Keratinocyte (primary cell): ENCODE measurements at regions not wholly inside any gene's neighbourhood (a gene's known extent, or its start where the extent isn't known, plus 50 kb on each side); places are given as distances from the start of the nearest gene placed in this dataset.

Experiments used
- DNase-seq: peaks from one replicate; pipeline ENCODE4 v3.0.0-alpha.2; 2011; ENCODE audit warnings: low read depth, missing footprints, low spot score
- FAIRE-seq: peaks from 2 replicates; lab custom pipeline; 2011; peaks lifted over from hg19 to GRCh38; lab: Jason Lieb, UNC
- H2AFZ ChIP-seq: 2 replicates; pipeline ENCODE4 v1.6.0; 2012; ENCODE audit warnings: low read length, control low read depth, inconsistent platforms; ENCODE audit not compliant: control insufficient read depth
- H3K27ac ChIP-seq: 2 replicates; pipeline ENCODE4 v1.5.1; 2011; ENCODE audit warnings: low read length; ENCODE audit not compliant: control insufficient read depth, insufficient read depth
- H3K27me3 ChIP-seq: 3 replicates; pipeline ENCODE4 v1.6.0; 2011; ENCODE audit warnings: low read length; ENCODE audit not compliant: control insufficient read depth, insufficient read depth; ENCODE audit errors: extremely low read depth
- H3K36me3 ChIP-seq, 2 experiments: 2 replicates in 1 of 2; 3 replicates in 1 of 2; pipeline ENCODE4 v1.5.1; 2011; ENCODE audit warnings: low read length in 2 of 2, mild to moderate bottlenecking in 1 of 2; ENCODE audit not compliant: control insufficient read depth in 2 of 2, insufficient read depth in 2 of 2; ENCODE audit errors: extremely low read depth in 1 of 2
- H3K4me1 ChIP-seq: 3 replicates; pipeline ENCODE4 v1.5.1; 2011; ENCODE audit warnings: low read length; ENCODE audit not compliant: control insufficient read depth, insufficient read depth; ENCODE audit errors: extremely low read depth
- H3K4me2 ChIP-seq: 3 replicates; pipeline ENCODE4 v1.6.0; 2011; ENCODE audit warnings: low read depth, low read length; ENCODE audit not compliant: control insufficient read depth, insufficient read depth; ENCODE audit errors: extremely low read depth
- H3K4me3 ChIP-seq, 3 experiments: fragments of 200-600 bp in 1 of 3; sonication (generic) in 1 of 3; 2 replicates in 2 of 3; 3 replicates in 1 of 3; pipeline ENCODE4 v1.5.1; 2011 to 2016; ENCODE audit warnings: low read length in 3 of 3, mild to moderate bottlenecking in 3 of 3, control low read depth in 2 of 3, inconsistent platforms in 1 of 3, low read depth in 1 of 3, mixed read lengths in 1 of 3, mixed run types in 1 of 3, moderate library complexity in 1 of 3; ENCODE audit not compliant: control insufficient read depth in 2 of 3, insufficient read depth in 2 of 3; ENCODE audit errors: extremely low read depth in 1 of 3
- H3K79me2 ChIP-seq: 2 replicates; pipeline ENCODE4 v1.6.0; 2012; ENCODE audit warnings: low read length; ENCODE audit not compliant: control insufficient read depth, insufficient read depth
- H3K9ac ChIP-seq: 3 replicates; pipeline ENCODE4 v1.6.0; 2011; ENCODE audit warnings: low read length; ENCODE audit not compliant: control insufficient read depth, insufficient read depth; ENCODE audit errors: extremely low read depth
- H3K9me1 ChIP-seq: 3 replicates; pipeline ENCODE4 v1.6.0; 2011; ENCODE audit warnings: low read length; ENCODE audit not compliant: control insufficient read depth, insufficient read depth; ENCODE audit errors: extremely low read depth
- H3K9me3 ChIP-seq: 2 replicates; pipeline ENCODE4 v1.5.1; 2012; ENCODE audit warnings: low read depth, low read length; ENCODE audit not compliant: control insufficient read depth
- H4K20me1 ChIP-seq: 3 replicates; pipeline ENCODE4 v1.6.0; 2011; ENCODE audit warnings: low read length; ENCODE audit not compliant: control insufficient read depth, insufficient read depth; ENCODE audit errors: extremely low read depth
- EZH2 ChIP-seq: IDR thresholded peaks from one replicate; pipeline ENCODE4 v1.6.1; 2012; ENCODE audit warnings: inconsistent platforms, mild to moderate bottlenecking, low read length, moderate library complexity
- dilution Hi-C: fragments of 300-500 bp; cut with MboI; formaldehyde crosslinking; loops from one replicate; pipeline ENCODE4 v1.7.0; 2020; ENCODE audit warnings: low sequenced_read_pairs; ENCODE audit not compliant: extremely low pct_ligation_motif_present
- TF ChIP-seq, protein P1 (sequence below), 3 experiments: IDR thresholded peaks in 1 of 3; conservative IDR thresholded peaks in 1 of 3; optimal IDR thresholded peaks in 1 of 3; 2 replicates in 2 of 3; 3 replicates in 1 of 3; pipeline versions ENCODE3 to v1.5.1; 2011; ENCODE audit warnings: low read length in 3 of 3, mild to moderate bottlenecking in 3 of 3, moderate library complexity in 2 of 3, control low read depth in 1 of 3, inconsistent platforms in 1 of 3; ENCODE audit not compliant: insufficient read depth in 2 of 3; ENCODE audit errors: extremely low read depth in 1 of 3

DNA sequence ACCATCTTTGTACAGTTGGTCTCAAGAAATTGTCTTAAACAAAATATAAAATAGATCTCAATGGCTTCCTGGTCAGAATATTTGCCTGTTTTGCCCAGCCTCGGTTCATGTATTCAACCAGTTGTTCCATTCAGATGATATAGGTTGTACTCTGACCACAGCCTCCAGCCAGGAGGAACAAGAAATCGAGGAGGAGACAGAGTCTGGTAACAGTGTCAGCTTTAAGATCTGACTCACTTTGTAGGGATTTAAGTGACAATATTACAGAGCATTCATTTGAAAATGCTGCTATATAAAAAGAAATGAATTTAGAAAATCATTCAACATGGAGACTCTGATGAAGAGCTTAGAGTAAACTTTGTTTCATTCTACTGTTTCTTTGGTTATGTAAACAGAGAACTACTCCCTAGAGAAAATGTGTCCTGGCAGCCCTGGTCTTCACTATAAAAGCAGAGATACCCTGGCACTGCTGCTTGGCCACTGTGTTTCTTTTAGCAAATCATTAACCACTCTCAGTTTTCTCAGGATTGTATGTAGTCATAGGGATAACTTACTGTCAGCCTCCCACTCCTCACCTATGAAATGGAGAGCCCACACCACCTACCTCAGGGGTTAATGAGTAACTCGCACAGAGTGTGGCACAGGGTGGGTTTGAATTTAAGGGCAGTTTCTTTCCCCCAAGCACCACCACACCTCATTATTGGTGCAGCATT, 53.5 kb downstream of the PAGE2 start:
- dilution Hi-C loops: no loop called here
- DNase-seq (no peak), FAIRE-seq (no peak)
- Histone ChIP-seq H3K36me3 (no peaks in the 10 kb centered on the region), H4K20me1 (no peaks in the 10 kb centered on the region), H3K79me2 (no peaks in the 10 kb centered on the region), H2AFZ (no peak overlapping the region), H3K27me3 (no peaks in the 10 kb centered on the region), H3K9ac (no peak overlapping the region), H3K9me1 (no peaks in the 10 kb centered on the region), H3K27ac (no peak overlapping the region), H3K9me3 (no peaks in the 10 kb centered on the region), H3K4me3 (no peak overlapping the region), H3K4me1 (no peaks in the 10 kb centered on the region), H3K4me2 (no peak overlapping the region)
- TF ChIP-seq, protein P1, sequence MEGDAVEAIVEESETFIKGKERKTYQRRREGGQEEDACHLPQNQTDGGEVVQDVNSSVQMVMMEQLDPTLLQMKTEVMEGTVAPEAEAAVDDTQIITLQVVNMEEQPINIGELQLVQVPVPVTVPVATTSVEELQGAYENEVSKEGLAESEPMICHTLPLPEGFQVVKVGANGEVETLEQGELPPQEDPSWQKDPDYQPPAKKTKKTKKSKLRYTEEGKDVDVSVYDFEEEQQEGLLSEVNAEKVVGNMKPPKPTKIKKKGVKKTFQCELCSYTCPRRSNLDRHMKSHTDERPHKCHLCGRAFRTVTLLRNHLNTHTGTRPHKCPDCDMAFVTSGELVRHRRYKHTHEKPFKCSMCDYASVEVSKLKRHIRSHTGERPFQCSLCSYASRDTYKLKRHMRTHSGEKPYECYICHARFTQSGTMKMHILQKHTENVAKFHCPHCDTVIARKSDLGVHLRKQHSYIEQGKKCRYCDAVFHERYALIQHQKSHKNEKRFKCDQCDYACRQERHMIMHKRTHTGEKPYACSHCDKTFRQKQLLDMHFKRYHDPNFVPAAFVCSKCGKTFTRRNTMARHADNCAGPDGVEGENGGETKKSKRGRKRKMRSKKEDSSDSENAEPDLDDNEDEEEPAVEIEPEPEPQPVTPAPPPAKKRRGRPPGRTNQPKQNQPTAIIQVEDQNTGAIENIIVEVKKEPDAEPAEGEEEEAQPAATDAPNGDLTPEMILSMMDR (optimal IDR thresholded peaks at IDR 0.05 in 1 of 3, IDR thresholded peaks at IDR 0.05 in 1 of 3, conservative IDR thresholded peaks at IDR 0.05 in 1 of 3; ENCODE audit: extremely low read depth in 1 of 3, insufficient read depth in 2 of 3, low read length in 3 of 3): no peak
- TF ChIP-seq EZH2: no peak

DNA sequence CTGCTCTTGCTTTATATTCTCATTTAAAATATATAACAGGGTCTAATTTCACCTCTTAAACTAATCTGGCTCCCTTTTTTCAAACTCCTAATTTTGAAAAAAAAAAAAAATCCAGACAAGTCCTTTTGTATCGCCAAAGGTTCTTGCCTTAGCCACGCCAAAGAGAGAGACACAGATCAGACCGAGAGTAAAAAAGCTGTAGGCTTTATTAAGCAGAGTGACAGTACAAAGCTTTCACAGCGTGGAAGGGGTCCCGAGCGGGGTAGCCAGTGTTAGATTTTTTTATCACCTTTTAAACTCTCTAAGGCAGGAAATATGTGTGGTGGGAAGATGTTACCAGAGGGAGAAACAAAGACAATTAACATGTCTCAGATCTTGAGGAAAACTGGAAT, 54.1 kb downstream of the PAGE2 start:
- Histone ChIP-seq H3K9ac (no peak overlapping the region), H3K27ac (no peak overlapping the region), H3K4me2 (no peak overlapping the region), H3K79me2 (no peaks in the 10 kb centered on the region), H3K9me1 (no peaks in the 10 kb centered on the region), H3K4me1 (no peaks in the 10 kb centered on the region), H3K4me3 (no peak overlapping the region), H4K20me1 (no peaks in the 10 kb centered on the region), H3K36me3 (no peaks in the 10 kb centered on the region), H3K27me3 (no peaks in the 10 kb centered on the region), H3K9me3 (no peaks in the 10 kb centered on the region), H2AFZ (no peak overlapping the region)
- DNase-seq (no peak), FAIRE-seq (no peak)
- dilution Hi-C loops: no loop called here
- TF ChIP-seq, protein P1 (optimal IDR thresholded peaks at IDR 0.05 in 1 of 3, IDR thresholded peaks at IDR 0.05 in 1 of 3, conservative IDR thresholded peaks at IDR 0.05 in 1 of 3; ENCODE audit: extremely low read depth in 1 of 3, insufficient read depth in 2 of 3, low read length in 3 of 3): no peak
- TF ChIP-seq EZH2: no peak
